Skeletal muscle tissue (tissue), 3 donors: ENCODE measurements at regions not wholly inside any gene's neighbourhood (a gene's known extent, or its start where the extent isn't known, plus 50 kb on each side); places are given as distances from the start of the nearest gene placed in this dataset.

Experiments used
- H3K27ac ChIP-seq: one replicate; pipeline ENCODE4 v1.7.0; 2013; ENCODE audit warnings: mild to moderate bottlenecking, low read depth, low read length, inconsistent platforms
- H3K27me3 ChIP-seq, 3 donors: one replicate each; pipeline ENCODE4 v1.7.0; 2013; ENCODE audit warnings: low read length in 3 of 3; ENCODE audit not compliant: control insufficient read depth in 3 of 3, insufficient read depth in 3 of 3
- H3K36me3 ChIP-seq, 3 donors: one replicate each; pipeline ENCODE4 v1.7.0; 2013; ENCODE audit warnings: low read length in 3 of 3; ENCODE audit not compliant: control insufficient read depth in 3 of 3, insufficient read depth in 3 of 3
- H3K4me1 ChIP-seq, 3 donors: one replicate each; pipeline ENCODE4 v1.7.0; 2013; ENCODE audit warnings: low read length in 3 of 3, mild to moderate bottlenecking in 3 of 3; ENCODE audit not compliant: control insufficient read depth in 3 of 3, insufficient read depth in 3 of 3
- H3K4me3 ChIP-seq, 3 donors: one replicate each; pipeline ENCODE4 v1.7.0; 2013; ENCODE audit warnings: low read length in 3 of 3
- H3K9ac ChIP-seq, 3 donors: one replicate each; pipeline ENCODE4 v1.7.0; 2013; ENCODE audit warnings: low read length in 3 of 3, mild to moderate bottlenecking in 3 of 3, moderate library complexity in 2 of 3, low read depth in 1 of 3
- H3K9me3 ChIP-seq, 3 donors: one replicate each; pipeline ENCODE4 v1.7.0; 2013; ENCODE audit warnings: low read length in 3 of 3; ENCODE audit not compliant: control insufficient read depth in 3 of 3
- donor health status: Osteomylitis.

DNA sequence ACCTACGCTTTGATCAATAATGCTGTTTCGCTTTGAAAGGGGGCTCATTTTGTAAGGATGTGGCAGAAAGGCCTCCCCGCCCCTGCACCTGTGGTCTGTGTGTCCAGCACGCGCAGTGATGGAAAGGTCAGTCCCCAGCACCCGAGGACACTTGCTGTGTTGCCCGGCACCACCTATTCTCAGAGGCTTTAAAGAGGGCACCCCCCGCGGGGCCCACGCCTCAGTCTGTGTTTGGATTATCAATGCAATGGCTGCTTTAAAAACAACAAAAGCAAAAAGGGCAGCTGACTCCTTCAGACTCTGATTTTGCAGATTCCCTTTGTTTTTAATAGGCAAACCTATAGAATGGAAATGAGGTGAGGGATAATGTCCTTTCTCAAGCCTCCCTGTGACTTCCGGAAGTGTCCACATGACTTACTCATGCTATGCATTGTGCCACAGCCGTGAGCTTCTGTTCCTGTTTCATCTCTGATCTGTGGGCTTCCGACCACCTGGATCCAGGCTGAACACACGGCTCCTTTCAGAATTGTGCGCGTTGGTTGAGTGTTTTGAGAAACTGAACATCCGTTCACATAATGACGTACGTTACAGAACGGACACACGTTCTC lies 416.2 kb downstream of the IRX2 start:
- no peak overlapping the region for H3K4me3 ChIP-seq
- H3K4me1 ChIP-seq: no peaks in the 10 kb centered on the region
- peaks cover 0 to 6% (median 0%) of the 10 kb centered on the region in 3 donors for H3K9me3 ChIP-seq
- H3K27me3 ChIP-seq: peaks cover 3 to 6% (median 3%) of the 10 kb centered on the region in 3 donors
- H3K27ac ChIP-seq: no peak overlapping the region
- H3K9ac ChIP-seq: no peak overlapping the region
- H3K36me3 ChIP-seq: no peaks in the 10 kb centered on the region

DNA sequence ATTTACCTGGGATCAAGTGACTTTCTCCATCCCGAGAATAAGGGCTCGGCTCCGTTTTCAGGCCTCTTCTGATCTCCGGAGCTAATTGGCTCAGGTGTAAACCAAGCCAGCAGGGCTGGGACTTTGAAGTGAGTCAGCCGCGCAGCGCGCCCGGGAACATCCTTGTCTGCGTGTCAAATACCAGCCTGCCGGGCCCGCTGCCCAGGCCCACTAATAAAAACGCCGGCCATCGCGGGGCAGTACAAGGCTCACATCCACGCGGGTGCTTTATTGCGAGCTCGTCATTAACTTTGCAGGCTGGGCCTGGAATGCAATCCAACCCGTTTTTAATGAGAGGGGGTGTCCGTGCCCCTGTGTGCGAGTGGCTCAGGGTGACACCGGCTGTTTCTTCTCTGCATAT lies 416.8 kb downstream of the IRX2 start:
- Histone ChIP-seq H3K36me3 (no peaks in the 10 kb centered on the region), H3K4me1 (no peaks in the 10 kb centered on the region), H3K27me3 (peaks cover 3 to 6% (median 3%) of the 10 kb centered on the region in 3 donors), H3K27ac (no peak overlapping the region), H3K4me3 (no peak overlapping the region), H3K9ac (no peak overlapping the region), H3K9me3 (peaks cover 0 to 6% (median 0%) of the 10 kb centered on the region in 3 donors)

DNA sequence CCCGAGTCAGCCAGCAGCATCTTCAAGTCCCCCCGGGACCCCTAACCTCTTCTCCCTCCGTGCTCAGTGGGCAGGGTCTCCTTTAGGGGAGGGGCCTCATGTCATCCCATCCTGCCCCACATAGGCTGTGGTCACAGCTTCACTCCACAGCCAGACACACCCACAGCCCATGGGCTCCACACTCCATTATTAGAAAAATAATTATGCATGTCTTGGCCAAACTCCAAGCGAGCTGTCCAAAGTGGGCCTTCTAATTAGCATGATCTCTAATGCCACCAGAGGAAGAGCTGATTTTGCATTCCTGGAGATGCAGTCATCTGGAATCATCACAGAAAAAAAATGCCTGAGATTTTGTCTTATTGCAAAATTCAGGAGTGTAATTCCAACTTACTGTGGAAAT lies 418.2 kb downstream of the IRX2 start:
- no peak overlapping the region for H3K27ac ChIP-seq
- no peaks in the 10 kb centered on the region for H3K36me3 ChIP-seq
- no peak overlapping the region for H3K9ac ChIP-seq
- peaks cover 0 to 6% (median 3%) of the 10 kb centered on the region in 3 donors for H3K27me3 ChIP-seq
- H3K4me3 ChIP-seq: no peak overlapping the region
- H3K9me3 ChIP-seq: peaks cover 0 to 4% (median 0%) of the 10 kb centered on the region in 3 donors
- no peaks in the 10 kb centered on the region for H3K4me1 ChIP-seq

DNA sequence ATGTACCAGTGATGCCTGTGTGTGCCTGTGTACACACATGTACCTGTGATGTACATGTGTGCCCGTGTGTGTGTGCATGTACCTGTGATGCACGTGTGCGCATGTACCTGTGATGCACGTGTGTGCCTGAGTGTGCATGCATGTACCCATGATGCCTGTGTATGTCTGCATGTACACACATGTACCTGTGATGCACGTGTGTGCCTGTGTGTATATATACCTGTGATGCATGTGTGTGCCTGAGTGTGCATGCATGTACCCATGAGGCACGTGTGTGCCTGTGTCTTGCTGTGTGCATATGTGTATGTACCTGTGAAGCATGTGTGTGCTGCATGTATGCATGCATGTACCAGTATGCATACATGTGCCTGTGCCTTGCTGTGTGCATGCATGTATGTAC lies 419.0 kb downstream of the IRX2 start:
- peaks cover 0 to 6% (median 3%) of the 10 kb centered on the region in 3 donors for H3K27me3 ChIP-seq
- H3K4me1 ChIP-seq: no peaks in the 10 kb centered on the region
- H3K9me3 ChIP-seq: peaks cover 0 to 4% (median 0%) of the 10 kb centered on the region in 3 donors
- no peak overlapping the region for H3K4me3 ChIP-seq
- no peak overlapping the region for H3K9ac ChIP-seq
- no peaks in the 10 kb centered on the region for H3K36me3 ChIP-seq
- no peak overlapping the region for H3K27ac ChIP-seq

DNA sequence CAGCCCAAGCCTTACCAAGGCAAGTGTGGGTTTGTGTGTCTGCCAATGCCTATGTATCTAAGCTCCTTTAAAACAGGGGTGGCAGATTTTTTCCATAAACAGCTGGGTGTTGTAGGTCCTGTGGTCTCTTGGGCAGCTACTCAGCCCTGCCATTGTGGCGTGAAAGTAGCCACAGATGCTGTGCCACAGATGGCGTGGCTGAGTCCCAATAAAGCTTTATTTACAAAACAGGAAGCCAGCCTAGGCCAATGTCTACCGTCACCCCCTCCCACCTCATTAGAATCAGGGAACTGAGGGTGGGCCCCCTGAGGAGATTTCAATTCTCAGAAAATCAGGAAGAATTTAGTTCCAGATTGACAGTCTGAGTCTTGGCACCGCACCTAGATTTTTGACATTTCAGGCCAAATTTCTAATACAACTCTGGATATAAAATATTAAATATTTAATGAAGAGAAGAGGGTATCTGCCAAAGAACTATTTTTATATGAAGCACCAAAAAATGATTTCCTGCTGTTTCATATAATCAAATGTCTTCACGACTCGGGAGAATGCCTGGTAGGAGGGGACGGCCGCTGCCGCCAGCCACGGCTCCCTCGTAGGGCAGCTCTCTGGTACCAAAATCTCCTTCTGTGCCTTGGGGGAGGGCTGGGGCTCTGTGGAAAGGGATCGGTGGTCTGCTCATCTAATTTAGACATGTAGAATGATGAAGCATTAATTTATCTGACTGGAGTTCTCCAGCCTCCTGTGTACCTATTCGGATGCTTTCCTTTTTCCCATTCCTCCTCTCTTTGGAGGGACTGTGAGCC lies 420.9 kb downstream of the IRX2 start:
- H3K4me1 ChIP-seq: peaks cover 0 to 3% (median 0%) of the 10 kb centered on the region in 3 donors
- H3K36me3 ChIP-seq: no peaks in the 10 kb centered on the region
- H3K4me3 ChIP-seq: no peak overlapping the region
- H3K9ac ChIP-seq: no peak overlapping the region
- H3K27ac ChIP-seq: no peak overlapping the region
- peaks cover 0 to 4% (median 0%) of the 10 kb centered on the region in 3 donors for H3K9me3 ChIP-seq
- H3K27me3 ChIP-seq: peaks cover 0 to 6% (median 3%) of the 10 kb centered on the region in 3 donors

DNA sequence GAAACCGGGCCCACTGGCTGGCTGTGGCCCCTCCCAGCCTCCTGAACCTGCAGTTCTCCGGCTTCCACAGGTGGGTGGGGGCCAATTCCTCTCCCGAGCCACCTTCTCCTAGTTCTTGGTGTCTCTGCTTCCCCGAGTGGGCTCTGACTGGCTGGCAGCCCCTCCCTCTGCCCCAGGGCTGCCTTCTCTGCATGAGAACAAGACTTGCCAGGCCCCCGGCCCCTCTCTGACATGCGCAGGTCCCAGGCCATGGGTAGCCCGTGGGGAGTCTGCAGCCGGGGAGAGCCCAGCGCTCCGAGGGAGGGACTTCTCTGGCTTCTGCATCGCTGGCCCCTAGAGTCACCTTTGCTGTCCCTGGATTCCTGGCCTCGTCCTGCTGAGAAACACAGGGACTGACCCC lies 421.7 kb downstream of the IRX2 start:
- Histone ChIP-seq H3K9ac (no peak overlapping the region), H3K27ac (no peak overlapping the region), H3K4me1 (peaks cover 0 to 5% (median 0%) of the 10 kb centered on the region in 3 donors), H3K9me3 (peaks cover 0 to 7% (median 0%) of the 10 kb centered on the region in 3 donors), H3K4me3 (no peak overlapping the region), H3K27me3 (peaks cover 0 to 6% (median 3%) of the 10 kb centered on the region in 3 donors), H3K36me3 (no peaks in the 10 kb centered on the region)

DNA sequence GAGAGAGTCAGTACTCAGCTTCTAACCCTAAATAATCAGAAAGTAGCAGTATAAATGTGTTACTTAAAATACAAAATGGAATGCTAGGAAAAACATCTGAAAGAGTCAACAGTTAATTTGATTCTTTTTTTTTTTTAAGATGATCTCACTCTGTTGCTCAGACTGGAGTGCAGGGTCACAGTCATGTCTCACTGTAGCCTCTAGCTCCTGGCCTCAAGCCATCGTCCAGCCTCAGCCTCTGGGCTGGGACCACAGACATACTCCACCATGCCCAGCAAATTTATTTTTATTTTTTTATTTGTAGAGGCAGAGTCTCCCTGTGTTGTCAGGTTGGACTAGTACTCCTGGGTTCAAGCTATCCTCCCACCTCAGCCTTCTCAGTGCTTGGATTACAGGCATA lies 424.9 kb downstream of the IRX2 start:
- peaks cover 0 to 6% (median 0%) of the 10 kb centered on the region in 3 donors for H3K4me1 ChIP-seq
- no peak overlapping the region for H3K27ac ChIP-seq
- no peak overlapping the region for H3K4me3 ChIP-seq
- peaks cover 0 to 3% (median 0%) of the 10 kb centered on the region in 3 donors for H3K9me3 ChIP-seq
- H3K9ac ChIP-seq: no peak overlapping the region
- no peaks in the 10 kb centered on the region for H3K27me3 ChIP-seq
- H3K36me3 ChIP-seq: no peaks in the 10 kb centered on the region

DNA sequence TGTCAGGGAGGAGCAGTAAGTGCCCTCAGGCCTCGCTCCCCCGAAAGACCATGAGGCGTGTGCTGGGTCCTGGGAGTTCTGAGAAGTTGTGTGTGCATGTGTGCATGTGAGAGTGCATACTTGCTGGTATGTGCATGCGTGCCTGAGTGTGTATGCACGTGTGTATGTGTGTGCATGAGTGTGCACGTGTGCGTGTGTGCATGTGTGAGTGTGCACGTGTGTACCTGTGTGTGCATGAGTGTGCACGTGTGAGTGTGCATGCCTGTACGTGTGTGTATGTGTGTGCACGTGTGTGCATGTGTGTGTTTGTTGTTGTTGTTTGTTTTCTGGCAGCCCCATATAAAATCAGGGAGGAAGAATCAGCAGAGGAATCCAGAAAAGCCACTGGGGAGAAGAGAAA lies 426.7 kb downstream of the IRX2 start:
- Histone ChIP-seq H3K4me3 (no peak overlapping the region), H3K27me3 (no peaks in the 10 kb centered on the region), H3K36me3 (no peaks in the 10 kb centered on the region)

DNA sequence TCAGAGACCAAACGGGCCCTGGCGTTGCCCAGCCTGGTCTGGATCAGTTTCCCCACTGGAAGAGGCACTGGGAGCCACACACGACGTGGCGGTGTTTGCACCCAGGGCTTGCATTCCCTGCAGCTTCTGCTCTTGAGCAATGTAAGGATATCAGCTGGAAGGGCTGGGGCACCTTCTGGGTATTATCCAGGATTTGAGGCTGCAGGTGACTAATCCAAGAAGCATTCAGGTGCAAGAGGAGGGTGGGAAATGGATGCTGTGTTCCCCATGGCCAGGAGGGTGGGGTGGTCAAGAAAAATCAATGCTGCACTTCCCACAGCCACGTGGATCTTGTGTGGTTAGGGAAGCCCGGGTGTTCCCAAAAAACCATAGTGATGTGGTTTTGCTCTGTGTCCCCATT lies 430.9 kb downstream of the IRX2 start:
- Histone ChIP-seq H3K36me3 (no peaks in the 10 kb centered on the region), H3K9me3 (peaks cover 0 to 3% (median 0%) of the 10 kb centered on the region in 3 donors), H3K4me1 (peaks cover 0 to 2% (median 0%) of the 10 kb centered on the region in 3 donors), H3K4me3 (no peak overlapping the region), H3K9ac (no peak overlapping the region), H3K27ac (no peak overlapping the region), H3K27me3 (no peaks in the 10 kb centered on the region)

More for the DNA sequence above, 426.7 kb downstream of the IRX2 start:
- Histone ChIP-seq H3K27ac (no peak overlapping the region), H3K9me3 (peaks cover 0 to 3% (median 0%) of the 10 kb centered on the region in 3 donors), H3K9ac (no peak overlapping the region), H3K4me1 (peaks cover 0 to 6% (median 0%) of the 10 kb centered on the region in 3 donors)

DNA sequence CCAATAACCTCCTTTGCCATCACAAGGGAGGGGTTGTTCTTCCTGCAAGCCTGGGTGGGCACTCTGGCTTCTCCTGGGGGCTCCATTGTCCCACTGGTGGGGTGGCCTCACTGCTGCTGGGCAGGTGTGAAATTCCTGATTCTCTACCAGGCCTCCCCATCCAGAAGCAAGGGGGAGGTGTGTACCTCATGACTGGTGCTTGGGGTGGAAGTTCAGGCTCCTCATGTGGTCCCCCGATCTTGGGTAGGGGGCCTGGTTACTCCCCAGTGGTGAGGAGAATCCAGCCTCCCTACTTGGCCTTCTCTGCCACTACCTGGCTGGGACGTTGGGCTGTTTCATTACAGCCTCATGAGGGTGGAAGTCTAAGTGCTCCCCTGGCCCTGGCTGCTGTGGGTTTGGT lies 433.9 kb downstream of the IRX2 start:
- Histone ChIP-seq H3K9me3 (peaks cover 0 to 2% (median 0%) of the 10 kb centered on the region in 3 donors), H3K27ac (no peak overlapping the region), H3K27me3 (no peaks in the 10 kb centered on the region), H3K4me3 (no peak overlapping the region), H3K9ac (no peak overlapping the region), H3K36me3 (no peaks in the 10 kb centered on the region), H3K4me1 (no peaks in the 10 kb centered on the region)
